Loucy (cell line): ENCODE measurements at regions not wholly inside any gene's neighbourhood (a gene's known extent, or its start where the extent isn't known, plus 50 kb on each side); places are given as distances from the start of the nearest gene placed in this dataset.

Experiments
- H2AFZ ChIP-seq: fragments of 200-600 bp; sonication (generic); 2 replicates; pipeline ENCODE4 v1.6.0; 2016; ENCODE audit warnings: antibody characterized with exemption, mild to moderate bottlenecking, low read length, moderate library complexity
- H3F3A ChIP-seq: fragments of 200-600 bp; 2 replicates; pipeline ENCODE4 v1.6.0; 2016; ENCODE audit warnings: antibody characterized with exemption, low read depth, mild to moderate bottlenecking
- H3K27me3 ChIP-seq: fragments of 200-600 bp; sonication (generic); 2 replicates; pipeline ENCODE4 v1.6.1; 2014; ENCODE audit warnings: low read length, mild to moderate bottlenecking; ENCODE audit not compliant: insufficient read depth, poor library complexity, severe bottlenecking
- H3K36me3 ChIP-seq: fragments of 200-600 bp; sonication (generic); 2 replicates; pipeline ENCODE4 v1.6.1; 2016; ENCODE audit warnings: low read length; ENCODE audit not compliant: insufficient read depth
- H3K4me1 ChIP-seq: fragments of 200-600 bp; sonication (generic); 2 replicates; pipeline ENCODE4 v1.5.1; 2014; ENCODE audit warnings: low read length, mild to moderate bottlenecking; ENCODE audit not compliant: insufficient read depth, poor library complexity, severe bottlenecking
- H3K4me2 ChIP-seq: fragments of 200-600 bp; sonication (generic); 2 replicates; pipeline ENCODE4 v1.6.0; 2014; ENCODE audit warnings: antibody characterized with exemption, low read length, low read depth, mild to moderate bottlenecking; ENCODE audit not compliant: poor library complexity, severe bottlenecking
- H3K4me3 ChIP-seq: fragments of 200-600 bp; sonication (generic); 2 replicates; pipeline ENCODE4 v1.5.1; 2014; ENCODE audit warnings: low read length, mild to moderate bottlenecking, mixed read lengths; ENCODE audit not compliant: poor library complexity, severe bottlenecking
- H3K79me2 ChIP-seq: fragments of 200-600 bp; sonication (generic); 2 replicates; pipeline ENCODE4 v1.6.1; 2014; ENCODE audit warnings: low read length; ENCODE audit not compliant: insufficient read depth
- H3K9ac ChIP-seq: fragments of 200-600 bp; sonication (generic); 2 replicates; pipeline ENCODE4 v1.6.0; 2014; ENCODE audit warnings: mild to moderate bottlenecking, low read depth, low read length, moderate library complexity; ENCODE audit not compliant: poor library complexity, severe bottlenecking
- H3K9me2 ChIP-seq: fragments of 200-600 bp; sonication (generic); replicated peaks from 2 replicates; pipeline ENCODE4 v1.6.1; 2016; ENCODE audit warnings: low read depth, low read length, mixed read lengths
- H3K9me3 ChIP-seq: fragments of 200-600 bp; sonication (generic); 2 replicates; pipeline ENCODE4 v1.6.1; 2014; ENCODE audit warnings: mild to moderate bottlenecking, antibody characterized with exemption, low read length, low read depth; ENCODE audit not compliant: insufficient read depth
- H4K20me1 ChIP-seq: fragments of 200-600 bp; sonication (generic); 2 replicates; pipeline ENCODE4 v1.6.0; 2014; ENCODE audit warnings: antibody characterized with exemption, low read length, mild to moderate bottlenecking; ENCODE audit not compliant: insufficient read depth, poor library complexity, severe bottlenecking
- EZH2phosphoT487 ChIP-seq: fragments of 200-600 bp; IDR thresholded peaks from 2 replicates; pipeline ENCODE4 v1.6.1; 2018; ENCODE audit warnings: antibody characterized with exemption, mild to moderate bottlenecking, moderate library complexity, borderline replicate concordance
- TF ChIP-seq, protein P1 (sequence below): fragments of 200-600 bp; sonication (generic); conservative IDR thresholded peaks from 2 replicates; pipeline ENCODE4 v1.5.1; 2014; ENCODE audit warnings: mild to moderate bottlenecking, antibody characterized with exemption, low read length

DNA sequence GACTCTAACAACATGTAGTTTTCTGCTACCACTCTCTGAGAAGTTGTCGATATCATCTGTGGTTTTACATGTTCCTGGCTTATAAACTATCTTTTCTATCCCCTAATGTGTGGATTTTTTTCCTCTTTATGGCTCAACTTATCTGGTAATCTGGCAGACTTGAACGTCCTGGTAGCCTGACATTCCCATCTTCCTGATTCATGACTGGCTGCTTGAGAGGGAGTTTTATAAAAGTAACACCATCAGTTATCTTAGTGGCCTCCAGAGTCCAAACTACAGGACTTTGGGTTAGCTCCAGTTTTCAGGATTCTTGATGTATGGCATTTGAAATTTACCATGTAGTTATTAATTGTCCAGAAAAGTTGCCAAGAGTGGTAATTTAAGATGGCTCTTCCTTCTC is 174.0 kb upstream of the GULP1 start:
- Histone ChIP-seq H4K20me1 (no peaks in the 10 kb centered on the region), H3K4me2 (no peak overlapping the region), H3K9me2 (no peaks in the 10 kb centered on the region), H3F3A (no peaks in the 10 kb centered on the region), H3K9me3 (no peaks in the 10 kb centered on the region), H2AFZ (no peak overlapping the region), H3K4me1 (peaks cover 7% of the 10 kb centered on the region), H3K9ac (no peak overlapping the region), H3K79me2 (no peaks in the 10 kb centered on the region), H3K27me3 (no peaks in the 10 kb centered on the region), H3K4me3 (no peak overlapping the region), H3K36me3 (no peaks in the 10 kb centered on the region)
- TF ChIP-seq EZH2phosphoT487 = no peak
- TF ChIP-seq, protein P1, sequence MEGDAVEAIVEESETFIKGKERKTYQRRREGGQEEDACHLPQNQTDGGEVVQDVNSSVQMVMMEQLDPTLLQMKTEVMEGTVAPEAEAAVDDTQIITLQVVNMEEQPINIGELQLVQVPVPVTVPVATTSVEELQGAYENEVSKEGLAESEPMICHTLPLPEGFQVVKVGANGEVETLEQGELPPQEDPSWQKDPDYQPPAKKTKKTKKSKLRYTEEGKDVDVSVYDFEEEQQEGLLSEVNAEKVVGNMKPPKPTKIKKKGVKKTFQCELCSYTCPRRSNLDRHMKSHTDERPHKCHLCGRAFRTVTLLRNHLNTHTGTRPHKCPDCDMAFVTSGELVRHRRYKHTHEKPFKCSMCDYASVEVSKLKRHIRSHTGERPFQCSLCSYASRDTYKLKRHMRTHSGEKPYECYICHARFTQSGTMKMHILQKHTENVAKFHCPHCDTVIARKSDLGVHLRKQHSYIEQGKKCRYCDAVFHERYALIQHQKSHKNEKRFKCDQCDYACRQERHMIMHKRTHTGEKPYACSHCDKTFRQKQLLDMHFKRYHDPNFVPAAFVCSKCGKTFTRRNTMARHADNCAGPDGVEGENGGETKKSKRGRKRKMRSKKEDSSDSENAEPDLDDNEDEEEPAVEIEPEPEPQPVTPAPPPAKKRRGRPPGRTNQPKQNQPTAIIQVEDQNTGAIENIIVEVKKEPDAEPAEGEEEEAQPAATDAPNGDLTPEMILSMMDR = no peak

DNA sequence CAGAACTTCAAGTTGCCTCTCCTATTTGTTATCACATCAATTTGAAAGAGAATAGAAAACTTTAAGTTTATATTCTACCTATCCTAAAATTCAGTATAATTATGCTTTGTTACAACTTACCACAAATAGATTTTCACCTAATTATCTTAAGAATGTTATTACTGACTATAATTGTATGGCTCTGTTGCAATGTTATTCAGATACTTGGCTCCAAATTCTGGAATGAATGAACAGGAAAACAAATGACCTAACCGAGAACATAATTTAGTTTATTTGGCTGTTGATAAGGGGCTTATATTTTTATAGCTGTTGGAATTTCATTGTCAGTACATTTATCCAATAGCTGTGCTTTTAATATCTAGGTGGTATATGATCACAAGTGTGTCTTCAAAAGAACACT is 173.2 kb upstream of the GULP1 start:
- H3K9me2 ChIP-seq = no peaks in the 10 kb centered on the region
- TF ChIP-seq EZH2phosphoT487 = no peak
- TF ChIP-seq, protein P1 = no peak
- H3K36me3 ChIP-seq = no peaks in the 10 kb centered on the region
- no peak overlapping the region for H3K4me3 ChIP-seq
- H3K79me2 ChIP-seq = no peaks in the 10 kb centered on the region
- no peaks in the 10 kb centered on the region for H4K20me1 ChIP-seq
- no peaks in the 10 kb centered on the region for H3F3A ChIP-seq
- H3K27me3 ChIP-seq = no peaks in the 10 kb centered on the region
- H3K4me2 ChIP-seq = no peak overlapping the region
- H3K9me3 ChIP-seq = no peaks in the 10 kb centered on the region
- peaks cover 7% of the 10 kb centered on the region for H3K4me1 ChIP-seq
- H2AFZ ChIP-seq = no peak overlapping the region
- H3K9ac ChIP-seq = no peak overlapping the region

GRCh38 chr2:188119112-188119838 is 172.4 kb upstream of the GULP1 start:
- no peak overlapping the region for H3K4me3 ChIP-seq
- no peaks in the 10 kb centered on the region for H3K27me3 ChIP-seq
- no peaks in the 10 kb centered on the region for H3K36me3 ChIP-seq
- TF ChIP-seq EZH2phosphoT487 = no peak
- H3K79me2 ChIP-seq = no peaks in the 10 kb centered on the region
- H2AFZ ChIP-seq = no peak overlapping the region
- H3K9me3 ChIP-seq = no peaks in the 10 kb centered on the region
- no peaks in the 10 kb centered on the region for H3F3A ChIP-seq
- peaks cover under 1% of the 10 kb centered on the region for H3K4me1 ChIP-seq
- H3K9me2 ChIP-seq = no peaks in the 10 kb centered on the region
- H3K4me2 ChIP-seq = no peak overlapping the region
- no peaks in the 10 kb centered on the region for H4K20me1 ChIP-seq
- H3K9ac ChIP-seq = no peak overlapping the region

DNA sequence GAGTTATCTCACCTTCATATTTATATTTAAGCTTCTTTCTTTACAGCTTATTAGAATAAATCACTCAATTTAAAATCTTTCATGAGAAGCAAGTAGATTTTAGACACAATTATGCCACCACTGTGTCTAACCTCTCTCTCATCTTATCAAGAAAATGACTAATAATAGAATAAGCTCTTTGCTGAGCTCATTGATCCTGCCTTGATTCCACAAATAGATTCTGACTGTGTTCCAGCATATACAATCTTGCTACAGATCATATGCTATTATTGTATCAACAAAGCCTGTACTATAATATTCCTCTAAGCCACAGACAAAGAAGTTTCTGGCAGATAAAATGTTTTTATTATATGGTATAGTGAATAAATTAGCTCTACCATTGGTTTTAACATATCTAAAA is 168.7 kb upstream of the GULP1 start:
- H4K20me1 ChIP-seq = no peaks in the 10 kb centered on the region
- H3K36me3 ChIP-seq = no peaks in the 10 kb centered on the region
- H3F3A ChIP-seq = no peaks in the 10 kb centered on the region
- H3K4me1 ChIP-seq = no peaks in the 10 kb centered on the region
- no peak for TF ChIP-seq EZH2phosphoT487
- TF ChIP-seq, protein P1 = no peak
- no peaks in the 10 kb centered on the region for H3K79me2 ChIP-seq
- H3K4me3 ChIP-seq = no peak overlapping the region
- no peaks in the 10 kb centered on the region for H3K27me3 ChIP-seq
- H3K9me3 ChIP-seq = no peaks in the 10 kb centered on the region
- H3K9me2 ChIP-seq = no peaks in the 10 kb centered on the region
- no peak overlapping the region for H3K4me2 ChIP-seq
- no peak overlapping the region for H2AFZ ChIP-seq
- H3K9ac ChIP-seq = no peak overlapping the region
